Chondrocyte (in vitro differentiated cells): ENCODE measurements at regions not wholly inside any gene's neighbourhood (a gene's known extent, or its start where the extent isn't known, plus 50 kb on each side); places are given as distances from the start of the nearest gene placed in this dataset.
"Not testable (repeated sequence)": the region's sequence is repeated elsewhere in the genome, so short reads cannot be mapped to it uniquely, and the experiment has no call there.

Source experiments
- DNase-seq: peaks from one replicate; pipeline ENCODE4 v3.0.0; 2021; ENCODE audit warnings: mixed read lengths, low spot score
- H3K27ac Mint-ChIP-seq: one replicate; pipeline ENCODE4 v1.8.0; 2021; ENCODE audit warnings: mild to moderate bottlenecking, moderate library complexity, mixed read lengths; ENCODE audit not compliant: unreplicated experiment
- H3K27me3 Mint-ChIP-seq: 2 replicates; pipeline ENCODE4 v1.8.0; 2021; ENCODE audit warnings: low read depth, mixed read lengths
- H3K36me3 Mint-ChIP-seq: 2 replicates; pipeline ENCODE4 v1.8.0; 2021; ENCODE audit warnings: low read depth, mixed read lengths
- H3K4me1 Mint-ChIP-seq: 2 replicates; pipeline ENCODE4 v1.8.0; 2021; ENCODE audit warnings: low read depth, mild to moderate bottlenecking, mixed read lengths
- H3K4me3 Mint-ChIP-seq: one replicate; pipeline ENCODE4 v1.8.0; 2021; ENCODE audit warnings: mild to moderate bottlenecking, moderate library complexity, mixed read lengths; ENCODE audit not compliant: unreplicated experiment
- H3K9me3 Mint-ChIP-seq: 2 replicates; pipeline ENCODE4 v1.8.0; 2021; ENCODE audit warnings: low read depth, mixed read lengths
- TF ChIP-seq, protein P1 (sequence below): fragments of 200-600 bp; sonication (generic); IDR thresholded peaks from 2 replicates; pipeline ENCODE4 v1.5.0; 2021; ENCODE audit warnings: antibody characterized with exemption, mild to moderate bottlenecking, moderate library complexity

DNA sequence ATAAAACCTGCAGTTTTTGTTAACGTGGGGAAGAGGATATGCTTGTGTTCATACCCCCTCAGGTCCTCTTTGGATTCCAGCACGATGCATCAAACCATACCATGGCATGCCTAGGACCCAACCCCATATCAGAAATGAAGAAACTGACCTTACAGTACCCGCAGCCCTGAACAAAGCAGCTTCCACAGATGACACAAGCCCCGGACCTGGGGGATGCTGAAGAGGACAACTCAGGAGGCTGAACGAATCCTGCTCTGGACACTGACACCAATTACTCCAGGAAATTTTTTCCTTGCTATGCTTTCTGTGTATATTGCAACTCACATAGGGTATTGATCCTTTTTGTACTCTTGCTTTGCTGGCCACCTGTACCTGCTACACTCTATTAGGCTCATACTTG lies 129.6 kb downstream of the ZNF675 start:
- Mint-ChIP-seq H3K4me3 (no peak overlapping the region), H3K27me3 (no peaks in the 10 kb centered on the region), H3K4me1 (no peaks in the 10 kb centered on the region), H3K27ac (no peak overlapping the region), H3K9me3 (peaks cover 50% of the 10 kb centered on the region), H3K36me3 (no peaks in the 10 kb centered on the region)
- TF ChIP-seq, protein P1, sequence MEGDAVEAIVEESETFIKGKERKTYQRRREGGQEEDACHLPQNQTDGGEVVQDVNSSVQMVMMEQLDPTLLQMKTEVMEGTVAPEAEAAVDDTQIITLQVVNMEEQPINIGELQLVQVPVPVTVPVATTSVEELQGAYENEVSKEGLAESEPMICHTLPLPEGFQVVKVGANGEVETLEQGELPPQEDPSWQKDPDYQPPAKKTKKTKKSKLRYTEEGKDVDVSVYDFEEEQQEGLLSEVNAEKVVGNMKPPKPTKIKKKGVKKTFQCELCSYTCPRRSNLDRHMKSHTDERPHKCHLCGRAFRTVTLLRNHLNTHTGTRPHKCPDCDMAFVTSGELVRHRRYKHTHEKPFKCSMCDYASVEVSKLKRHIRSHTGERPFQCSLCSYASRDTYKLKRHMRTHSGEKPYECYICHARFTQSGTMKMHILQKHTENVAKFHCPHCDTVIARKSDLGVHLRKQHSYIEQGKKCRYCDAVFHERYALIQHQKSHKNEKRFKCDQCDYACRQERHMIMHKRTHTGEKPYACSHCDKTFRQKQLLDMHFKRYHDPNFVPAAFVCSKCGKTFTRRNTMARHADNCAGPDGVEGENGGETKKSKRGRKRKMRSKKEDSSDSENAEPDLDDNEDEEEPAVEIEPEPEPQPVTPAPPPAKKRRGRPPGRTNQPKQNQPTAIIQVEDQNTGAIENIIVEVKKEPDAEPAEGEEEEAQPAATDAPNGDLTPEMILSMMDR, result no peak
- no peak for DNase-seq

DNA sequence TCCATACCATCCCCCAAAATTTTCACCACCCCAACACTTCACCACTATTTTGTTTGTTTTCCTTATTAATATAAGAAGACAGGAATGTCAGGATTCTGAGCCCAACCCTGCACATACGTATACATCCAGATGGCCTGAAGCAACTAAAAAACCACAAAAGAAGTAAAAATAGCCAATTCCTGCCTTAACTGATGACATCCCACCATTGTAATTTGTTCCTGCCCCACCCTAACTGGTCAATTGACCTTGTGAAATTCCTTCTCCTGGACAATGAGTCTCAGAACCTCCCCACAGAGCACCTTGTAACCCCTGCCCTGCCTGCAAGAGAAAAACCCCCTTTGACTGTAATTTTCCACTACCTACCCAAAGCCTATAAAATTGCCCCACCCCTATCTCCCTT lies 132.5 kb downstream of the ZNF675 start:
- Mint-ChIP-seq H3K9me3 (peaks cover 46% of the 10 kb centered on the region), H3K4me1 (no peaks in the 10 kb centered on the region), H3K27me3 (no peaks in the 10 kb centered on the region), H3K4me3 (no peak overlapping the region), H3K36me3 (peaks cover 4% of the 10 kb centered on the region), H3K27ac (no peak overlapping the region)
- DNase-seq, result no peak
- TF ChIP-seq, protein P1, result no peak

DNA sequence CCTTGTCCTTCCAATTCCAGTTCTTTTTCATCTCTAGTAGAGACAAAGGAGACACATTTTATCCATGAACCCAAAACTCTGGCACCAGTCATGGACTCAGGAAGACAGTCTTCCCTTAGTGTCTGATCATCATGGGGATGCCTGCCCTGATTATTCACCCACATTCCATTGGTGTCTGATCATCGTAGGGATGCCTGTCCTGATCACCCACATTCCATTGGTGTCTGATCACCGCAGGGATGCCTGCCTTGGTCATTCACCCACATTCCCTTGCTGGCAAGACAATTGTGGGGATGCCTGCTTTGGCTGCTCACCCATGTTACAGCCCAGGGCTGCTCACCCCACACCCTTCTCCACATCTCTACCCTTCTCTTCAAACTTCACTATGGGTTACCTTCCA lies 136.9 kb downstream of the ZNF675 start:
- H3K4me1 Mint-ChIP-seq, H3K27me3 Mint-ChIP-seq, H3K36me3 Mint-ChIP-seq, H3K27ac Mint-ChIP-seq, DNase-seq, H3K4me3 Mint-ChIP-seq: not testable (repeated sequence)
- peaks cover 39% of the 10 kb centered on the region for H3K9me3 Mint-ChIP-seq

DNA sequence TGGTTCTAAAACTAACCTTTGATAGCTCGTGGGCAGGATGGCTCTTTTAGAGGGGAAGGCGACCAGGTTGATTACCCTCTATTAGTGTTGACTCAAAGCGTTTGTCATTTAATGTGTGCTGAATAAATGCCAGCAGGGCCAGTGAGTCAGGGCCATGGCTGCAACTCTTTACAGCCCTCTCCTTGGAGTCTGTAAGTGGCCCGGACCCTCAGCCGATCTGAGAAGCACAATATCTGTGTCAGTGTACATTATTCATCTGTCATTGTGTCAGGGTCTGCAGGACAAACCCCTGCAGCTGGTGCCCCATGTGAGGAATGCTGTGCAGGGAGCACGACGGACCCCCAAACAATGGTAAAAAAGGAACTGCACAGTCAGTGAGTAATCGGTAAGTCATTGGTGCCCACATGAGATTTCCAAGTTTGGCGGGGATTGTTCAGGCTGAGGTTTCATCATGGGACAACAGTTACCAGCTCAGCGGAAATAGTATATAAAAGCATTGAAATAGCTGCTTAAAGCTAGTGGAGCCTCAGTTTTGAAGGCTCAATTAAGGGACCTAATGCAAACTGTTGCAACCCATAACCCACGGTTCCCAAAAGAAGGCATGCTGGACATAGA lies 139.1 kb downstream of the ZNF675 start:
- Mint-ChIP-seq H3K27me3 (no peaks in the 10 kb centered on the region), H3K9me3 (peaks cover 59% of the 10 kb centered on the region), H3K4me1 (no peaks in the 10 kb centered on the region), H3K4me3 (no peak overlapping the region), H3K36me3 (peaks cover 4% of the 10 kb centered on the region), H3K27ac (no peak overlapping the region)
- TF ChIP-seq, protein P1, result no peak
- DNase-seq, result no peak

DNA sequence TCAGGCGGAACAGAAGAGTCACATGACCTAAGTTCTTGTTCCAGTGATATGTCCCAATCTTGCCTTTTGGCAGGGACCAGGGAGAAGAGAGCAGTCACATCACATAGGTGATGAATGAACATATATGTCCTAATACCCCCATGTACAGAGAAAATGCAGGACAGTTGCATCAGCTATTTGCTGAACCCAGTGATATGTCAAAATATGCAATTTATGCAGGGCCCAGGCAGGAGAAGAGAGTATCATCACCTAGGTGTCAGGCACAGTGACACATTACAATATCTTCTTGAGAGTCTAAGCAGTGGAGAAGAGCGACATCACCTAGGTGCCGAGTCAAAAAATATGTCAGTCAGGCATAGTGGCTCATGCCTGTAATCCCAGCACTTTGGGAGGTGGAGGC lies 139.9 kb downstream of the ZNF675 start:
- Mint-ChIP-seq H3K27me3 (no peaks in the 10 kb centered on the region), H3K4me3 (no peak overlapping the region), H3K27ac (no peak overlapping the region), H3K36me3 (peaks cover 4% of the 10 kb centered on the region), H3K4me1 (no peaks in the 10 kb centered on the region), H3K9me3 (peaks cover 66% of the 10 kb centered on the region)
- TF ChIP-seq, protein P1, result no peak
- DNase-seq, result no peak

DNA sequence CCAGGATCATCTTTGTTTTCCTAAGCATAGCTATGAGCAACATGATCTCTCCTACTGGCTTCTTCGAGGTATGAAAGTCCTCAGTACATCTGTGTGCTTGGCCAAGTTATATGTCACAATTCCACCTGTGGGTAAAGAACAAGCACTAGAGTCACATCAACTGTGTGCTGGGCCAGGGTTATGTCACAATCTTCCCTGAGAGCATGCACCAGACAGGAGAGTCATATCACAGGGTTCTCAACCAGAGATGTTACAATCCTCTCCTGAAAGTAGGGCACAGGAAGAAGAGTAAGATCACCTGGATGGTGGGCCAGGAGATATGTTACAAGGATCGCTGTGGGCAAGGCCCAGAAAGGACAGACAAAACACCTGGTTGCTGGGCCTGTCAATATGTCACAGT lies 143.7 kb downstream of the ZNF675 start:
- Mint-ChIP-seq H3K27ac (no peak overlapping the region), H3K4me1 (no peaks in the 10 kb centered on the region), H3K9me3 (peaks cover 71% of the 10 kb centered on the region), H3K36me3 (no peaks in the 10 kb centered on the region), H3K4me3 (no peak overlapping the region), H3K27me3 (no peaks in the 10 kb centered on the region)
- TF ChIP-seq, protein P1, result no peak
- DNase-seq, result no peak
